GM12878 (cell line): ENCODE measurements at regions not wholly inside any gene's neighbourhood (a gene's known extent, or its start where the extent isn't known, plus 50 kb on each side); places are given as distances from the start of the nearest gene placed in this dataset.

Experiments
- BACH1 ChIP-seq: fragments of 450-650 bp; IDR thresholded peaks from 2 replicates; pipeline ENCODE4 v1.6.1; 2017; ENCODE audit warnings: mild to moderate bottlenecking, borderline replicate concordance
- CBX5 ChIP-seq: sonication (generic); IDR thresholded peaks from 2 replicates; pipeline ENCODE4 v1.6.1; 2016; ENCODE audit warnings: low read depth, moderate library complexity, mild to moderate bottlenecking, inconsistent platforms
- CUX1 ChIP-seq: IDR thresholded peaks from 2 replicates; pipeline ENCODE4 v1.6.1; 2012; ENCODE audit warnings: improper control_type of control experiment, low read depth, low read length; ENCODE audit not compliant: insufficient replicate concordance
- HCFC1 ChIP-seq: fragments of 150-350 bp; IDR thresholded peaks from 2 replicates; pipeline ENCODE4 v1.6.1; 2014; ENCODE audit warnings: low read length
- NFXL1 ChIP-seq: fragments of 450-650 bp; IDR thresholded peaks from 2 replicates; pipeline ENCODE4 v1.6.1; 2017; ENCODE audit warnings: antibody characterized with exemption, mild to moderate bottlenecking, borderline replicate concordance
- YBX1 ChIP-seq: fragments of 450-650 bp; IDR thresholded peaks from 2 replicates; pipeline ENCODE4 v1.6.1; 2016; ENCODE audit warnings: antibody characterized with exemption
- ZNF384 ChIP-seq: IDR thresholded peaks from 2 replicates; pipeline ENCODE4 v1.6.1; 2012; ENCODE audit warnings: low read depth, mild to moderate bottlenecking, low read length, improper control_type of control experiment, borderline replicate concordance
- ZNF592 ChIP-seq: fragments of 450-650 bp; IDR thresholded peaks from 2 replicates; pipeline ENCODE4 v1.6.1; 2017; ENCODE audit warnings: mild to moderate bottlenecking, moderate library complexity
- TF ChIP-seq, protein P1 (sequence below): fragments of 450-650 bp; IDR thresholded peaks from 2 replicates; pipeline ENCODE4 v1.6.1; 2016; ENCODE audit warnings: mild to moderate bottlenecking

GRCh38 chr6:135722190-135722589 is 129.3 kb upstream of the PDE7B start (continued):
- TF ChIP-seq ZNF592 (no peak), YBX1 (no peak), HCFC1 (no peak), ZNF384 (no peak), CBX5 (no peak), NFXL1 (no peak), BACH1 (no peak), CUX1 (no peak)
- TF ChIP-seq, protein P1, sequence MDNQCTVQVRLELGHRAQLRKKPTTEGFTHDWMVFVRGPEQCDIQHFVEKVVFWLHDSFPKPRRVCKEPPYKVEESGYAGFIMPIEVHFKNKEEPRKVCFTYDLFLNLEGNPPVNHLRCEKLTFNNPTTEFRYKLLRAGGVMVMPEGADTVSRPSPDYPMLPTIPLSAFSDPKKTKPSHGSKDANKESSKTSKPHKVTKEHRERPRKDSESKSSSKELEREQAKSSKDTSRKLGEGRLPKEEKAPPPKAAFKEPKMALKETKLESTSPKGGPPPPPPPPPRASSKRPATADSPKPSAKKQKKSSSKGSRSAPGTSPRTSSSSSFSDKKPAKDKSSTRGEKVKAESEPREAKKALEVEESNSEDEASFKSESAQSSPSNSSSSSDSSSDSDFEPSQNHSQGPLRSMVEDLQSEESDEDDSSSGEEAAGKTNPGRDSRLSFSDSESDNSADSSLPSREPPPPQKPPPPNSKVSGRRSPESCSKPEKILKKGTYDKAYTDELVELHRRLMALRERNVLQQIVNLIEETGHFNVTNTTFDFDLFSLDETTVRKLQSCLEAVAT, result no peak
